GM18868 (cell line): ENCODE measurements at regions not wholly inside any gene's neighbourhood (a gene's known extent, or its start where the extent isn't known, plus 50 kb on each side); places are given as distances from the start of the nearest gene placed in this dataset.
A peak's percentile ranks its signal among the peaks of the same experiment; 100 is the strongest.
"Not testable (repeated sequence)": the region's sequence is repeated elsewhere in the genome, so short reads cannot be mapped to it uniquely, and the experiment has no call there.

Source experiments
- ATAC-seq: cut with Tn5 transposase; IDR thresholded peaks from one replicate; pipeline ENCODE4 v1.9.1; 2021; ENCODE audit warnings: mild to moderate bottlenecking, moderate library complexity; ENCODE audit not compliant: unreplicated experiment

- ATAC-seq, result no peak
These were observed 244.9 kb downstream of the SEMA3D start for GRCh38 chr7:84941936-84942335.

DNA sequence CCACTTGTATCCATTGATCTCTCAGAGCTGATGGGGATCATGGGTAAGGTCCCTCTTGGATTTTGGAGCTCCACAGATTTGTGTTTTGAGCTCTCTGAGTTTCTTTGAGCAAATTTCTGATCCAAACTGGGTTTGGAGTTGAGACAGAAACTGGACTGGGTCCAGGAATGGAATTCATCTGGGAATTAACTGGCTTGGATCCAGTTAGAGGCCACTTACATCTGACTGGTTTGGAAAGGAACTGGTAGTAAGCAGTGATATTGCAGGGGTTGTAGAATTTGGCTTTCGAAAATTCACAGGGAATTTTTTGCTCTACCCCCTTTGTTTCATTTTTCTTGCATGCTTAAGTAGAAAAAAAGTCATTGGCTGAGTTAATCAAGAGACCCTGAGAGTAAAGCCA, 245.6 kb downstream of the SEMA3D start:
- ATAC-seq, result no peak

DNA sequence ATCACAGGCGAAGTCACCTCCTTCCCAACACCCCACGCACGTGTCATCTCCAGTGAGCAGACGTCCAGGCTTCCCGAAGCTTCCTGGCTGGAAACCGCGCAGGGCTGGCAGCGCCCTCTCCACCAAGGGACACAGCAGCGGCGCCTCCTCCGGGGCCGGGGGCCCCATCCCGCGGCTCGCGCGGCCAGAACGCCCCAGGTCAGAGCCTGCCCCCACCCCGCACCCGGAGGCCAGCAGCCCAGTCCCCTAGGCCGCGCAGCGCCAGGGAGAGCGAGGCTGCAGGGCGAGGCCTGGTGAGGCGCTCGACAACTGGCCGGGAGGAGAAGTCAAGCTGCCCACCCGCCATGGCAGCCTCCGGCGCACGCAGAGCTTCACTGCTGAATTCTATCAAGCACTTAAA, 247.0 kb downstream of the SEMA3D start:
- ATAC-seq, result no peak

GRCh38 chr7:84939442-84939841, 247.4 kb downstream of the SEMA3D start:
- ATAC-seq, result no peak

- ATAC-seq, result no peak
These were observed 262.5 kb downstream of the SEMA3D start for GRCh38 chr7:84924353-84924752.

GRCh38 chr7:84923348-84923747, 263.5 kb downstream of the SEMA3D start:
- no peak for ATAC-seq

DNA sequence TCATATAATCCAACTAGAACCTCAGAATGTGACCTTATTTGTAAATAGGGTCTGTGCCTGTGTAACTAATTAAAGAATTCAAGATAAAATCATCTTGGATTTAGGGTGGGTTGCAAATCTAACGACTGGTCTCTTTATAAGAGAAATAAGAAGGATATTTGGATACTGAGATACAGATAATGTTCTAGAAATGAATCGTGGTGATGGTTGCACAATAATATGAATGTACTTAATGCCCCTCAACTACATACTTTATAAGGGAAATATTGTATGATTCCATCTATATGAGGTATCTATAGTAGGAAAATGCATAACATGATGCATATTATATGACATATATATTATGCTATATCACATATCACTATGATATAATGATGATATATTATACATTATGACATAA, 265.7 kb downstream of the SEMA3D start:
- ATAC-seq, result no peak

GRCh38 chr7:84916973-84917372, 269.9 kb downstream of the SEMA3D start:
- ATAC-seq, result not testable (repeated sequence)

GRCh38 chr7:84916161-84916560, 270.7 kb downstream of the SEMA3D start:
- no peak for ATAC-seq

- ATAC-seq, result no peak
These were observed 272.3 kb downstream of the SEMA3D start for GRCh38 chr7:84914598-84914997.

- ATAC-seq, result no peak
These were observed 273.1 kb downstream of the SEMA3D start for GRCh38 chr7:84913731-84914130.

DNA sequence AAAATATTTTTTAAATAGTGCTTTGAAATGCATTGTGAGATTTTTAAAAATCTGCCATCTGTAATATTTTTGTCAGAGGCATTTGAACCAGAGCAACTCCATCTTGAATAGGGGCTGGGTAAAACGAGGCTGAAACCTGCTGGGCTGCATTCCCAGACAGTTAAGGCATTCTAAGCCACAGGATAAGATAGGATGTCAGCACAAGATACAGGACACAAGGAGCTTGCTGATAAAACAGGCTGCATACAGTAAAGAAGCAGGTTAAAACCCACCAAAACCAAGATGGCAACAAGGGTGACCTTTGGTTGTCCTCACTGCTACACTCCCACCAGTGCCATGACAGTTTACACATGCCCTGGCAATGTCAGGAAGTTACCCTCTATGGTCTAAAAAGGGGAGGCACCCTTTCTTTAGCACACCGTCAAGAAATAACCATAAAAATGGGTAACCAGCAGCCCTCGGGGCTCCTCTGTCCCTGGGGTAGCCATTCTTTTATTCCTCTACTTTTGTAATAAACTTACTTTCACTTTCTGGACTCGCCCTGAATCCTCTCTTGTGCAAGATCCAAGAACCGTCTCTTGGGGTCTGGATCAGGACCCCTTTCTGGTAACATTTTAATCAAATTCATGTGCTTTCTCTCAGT, 273.7 kb downstream of the SEMA3D start:
- no peak for ATAC-seq

DNA sequence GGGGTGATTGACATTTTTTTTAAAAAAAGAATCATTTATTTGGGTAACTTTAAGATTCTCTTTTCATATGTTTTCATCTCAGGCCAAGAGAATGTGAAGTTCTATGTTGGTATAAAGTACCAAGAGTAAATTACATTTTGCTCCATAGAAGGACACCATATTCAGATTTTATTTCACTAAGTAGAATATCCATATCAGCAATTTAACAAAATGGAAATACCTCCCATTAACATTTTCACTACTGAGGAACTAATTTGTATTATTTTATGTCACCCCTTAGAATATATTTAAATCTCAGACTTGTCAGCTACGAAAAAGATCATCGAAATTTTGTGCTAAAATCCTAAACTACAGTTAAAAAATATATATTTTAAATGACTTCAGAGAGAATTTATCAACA, 274.3 kb downstream of the SEMA3D start:
- ATAC-seq, result no peak

DNA sequence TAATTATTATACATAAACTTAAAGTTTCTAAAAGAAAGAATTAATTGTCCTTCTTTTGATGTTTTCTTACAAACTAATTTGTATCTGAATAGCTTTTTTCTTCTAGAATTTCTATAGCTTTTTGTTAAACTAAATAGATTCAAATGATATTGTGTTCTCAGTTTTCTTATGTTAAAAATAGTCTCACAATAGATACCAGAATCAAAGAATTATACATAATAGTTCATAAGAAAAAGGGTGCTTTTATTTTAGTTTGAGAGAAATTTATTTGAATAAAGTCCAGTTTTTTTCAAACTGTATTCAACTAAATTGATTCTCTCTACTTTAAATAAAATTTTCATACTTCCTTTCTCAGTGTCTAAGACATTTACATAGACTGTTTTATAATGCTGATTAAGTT, 274.8 kb downstream of the SEMA3D start:
- ATAC-seq, result no peak

- ATAC-seq, result no peak
These were observed 275.8 kb downstream of the SEMA3D start for GRCh38 chr7:84911077-84911476.

DNA sequence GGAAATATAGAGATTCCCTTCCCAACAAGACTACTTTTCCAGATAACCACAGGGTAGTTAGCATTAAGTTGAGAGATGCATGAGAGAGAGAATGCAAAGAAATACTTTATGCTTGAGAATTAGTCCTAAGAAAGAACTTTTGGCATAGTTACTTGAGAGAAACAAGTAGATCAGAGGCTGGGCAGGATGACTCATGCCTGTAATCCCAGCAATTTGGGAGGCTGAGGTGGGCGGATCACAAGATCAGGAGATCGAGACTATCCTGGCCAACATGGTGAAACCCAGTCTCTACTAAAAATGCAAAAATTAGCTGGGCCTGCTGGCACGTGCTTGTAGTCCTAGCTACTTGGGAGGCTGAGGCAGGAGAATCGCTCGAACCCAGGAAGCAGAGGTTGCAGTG, 276.5 kb downstream of the SEMA3D start:
- not testable (repeated sequence) for ATAC-seq

DNA sequence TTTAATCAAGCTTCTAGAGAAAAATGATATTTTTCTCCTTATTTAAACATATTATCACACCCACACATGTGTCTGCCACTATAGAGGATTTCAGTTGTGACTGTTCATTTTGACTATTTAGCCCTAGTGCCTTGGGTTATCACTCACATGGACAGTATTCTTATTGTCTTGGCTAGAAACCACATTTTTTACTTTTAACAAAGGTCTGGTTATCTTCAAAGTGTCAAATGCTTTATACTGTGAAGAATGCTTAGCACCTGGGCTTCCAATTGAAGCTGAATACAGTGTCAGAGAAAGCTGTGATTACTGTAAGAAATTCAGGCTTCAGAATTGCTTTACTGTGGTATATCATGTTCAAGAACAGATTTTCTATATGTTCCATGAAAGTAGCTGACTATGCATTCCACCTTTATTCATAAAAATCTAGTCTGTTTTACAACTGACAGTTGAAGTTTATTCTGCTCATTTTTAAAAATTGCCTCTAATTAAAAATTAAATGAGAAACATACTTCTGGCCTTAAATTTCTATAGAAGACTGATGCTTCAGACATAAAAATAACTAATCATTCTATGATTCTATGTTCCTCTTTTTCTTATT, 278.6 kb downstream of the SEMA3D start:
- no peak for ATAC-seq

GRCh38 chr7:84906889-84907288, 280.0 kb downstream of the SEMA3D start:
- no peak for ATAC-seq

DNA sequence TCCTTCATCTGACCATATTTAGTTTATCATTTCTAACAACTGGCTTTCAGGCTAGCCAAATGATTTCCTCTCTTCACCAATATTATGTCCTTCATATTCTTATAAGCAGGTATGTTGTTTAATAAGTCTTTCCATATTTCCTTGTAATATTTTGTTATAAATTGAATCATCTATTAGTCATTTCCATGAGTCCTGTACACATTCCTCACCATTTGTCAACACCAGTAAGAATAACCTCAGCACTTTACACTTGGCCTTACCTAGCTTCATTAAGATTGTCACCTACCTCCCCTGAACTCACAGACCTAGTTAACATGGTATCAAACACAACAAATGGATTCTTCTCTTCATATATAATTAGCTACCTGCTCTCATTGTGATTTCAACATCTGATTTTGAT, 282.3 kb downstream of the SEMA3D start:
- ATAC-seq, result no peak

- no peak for ATAC-seq
These were observed 285.5 kb downstream of the SEMA3D start for GRCh38 chr7:84901366-84901765.

DNA sequence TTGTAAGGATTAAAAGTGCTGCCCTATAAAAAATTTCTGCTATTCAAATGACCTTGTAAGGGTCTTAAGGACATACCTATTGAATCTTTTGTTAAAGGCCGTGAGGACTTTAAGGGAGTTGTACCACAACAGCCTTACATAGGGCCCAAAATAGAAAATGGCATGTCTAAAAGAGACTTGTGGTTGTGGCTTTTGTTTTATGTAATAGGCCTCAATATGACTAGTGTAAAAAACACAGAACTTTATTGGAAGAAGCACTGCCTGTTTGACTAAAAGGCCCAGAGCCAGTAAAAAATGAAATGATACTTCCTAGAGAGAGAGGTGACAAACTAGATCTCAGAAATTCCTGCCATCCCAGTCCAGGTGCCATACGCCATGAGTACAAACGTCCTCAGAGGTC, 286.6 kb downstream of the SEMA3D start:
- ATAC-seq, result peak; percentile 77

DNA sequence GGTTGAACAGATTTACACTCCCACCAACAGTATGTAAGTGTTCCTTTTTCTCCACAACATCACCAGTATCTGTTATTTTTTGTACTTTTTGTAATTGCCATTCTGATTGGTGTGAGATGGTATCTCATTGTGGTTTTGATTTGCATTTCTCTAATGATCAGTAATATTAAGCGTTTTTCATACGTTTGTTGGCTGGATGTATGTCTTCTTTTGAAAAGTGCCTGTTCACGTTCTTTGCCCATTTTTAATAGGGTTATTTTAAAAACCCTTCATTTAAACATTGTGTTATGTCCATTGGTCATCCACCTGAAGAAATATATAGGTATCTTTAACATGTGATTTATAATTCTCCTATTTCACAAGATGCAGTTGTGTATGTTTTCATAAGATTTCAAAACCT, 291.3 kb downstream of the SEMA3D start:
- ATAC-seq, result no peak

GRCh38 chr7:84883570-84883969, 303.3 kb downstream of the SEMA3D start:
- ATAC-seq, result not testable (repeated sequence)
